Loucy (cell line): ENCODE measurements at regions not wholly inside any gene's neighbourhood (a gene's known extent, or its start where the extent isn't known, plus 50 kb on each side); places are given as distances from the start of the nearest gene placed in this dataset.
A peak's percentile ranks its signal among the peaks of the same experiment; 100 is the strongest.

ENCODE experiments used
- H2AFZ ChIP-seq: fragments of 200-600 bp; sonication (generic); 2 replicates; pipeline ENCODE4 v1.6.0; 2016; ENCODE audit warnings: antibody characterized with exemption, mild to moderate bottlenecking, low read length, moderate library complexity
- H3F3A ChIP-seq: fragments of 200-600 bp; 2 replicates; pipeline ENCODE4 v1.6.0; 2016; ENCODE audit warnings: antibody characterized with exemption, low read depth, mild to moderate bottlenecking
- H3K27me3 ChIP-seq: fragments of 200-600 bp; sonication (generic); 2 replicates; pipeline ENCODE4 v1.6.1; 2014; ENCODE audit warnings: low read length, mild to moderate bottlenecking; ENCODE audit not compliant: insufficient read depth, poor library complexity, severe bottlenecking
- H3K36me3 ChIP-seq: fragments of 200-600 bp; sonication (generic); 2 replicates; pipeline ENCODE4 v1.6.1; 2016; ENCODE audit warnings: low read length; ENCODE audit not compliant: insufficient read depth
- H3K4me1 ChIP-seq: fragments of 200-600 bp; sonication (generic); 2 replicates; pipeline ENCODE4 v1.5.1; 2014; ENCODE audit warnings: low read length, mild to moderate bottlenecking; ENCODE audit not compliant: insufficient read depth, poor library complexity, severe bottlenecking
- H3K4me2 ChIP-seq: fragments of 200-600 bp; sonication (generic); 2 replicates; pipeline ENCODE4 v1.6.0; 2014; ENCODE audit warnings: antibody characterized with exemption, low read length, low read depth, mild to moderate bottlenecking; ENCODE audit not compliant: poor library complexity, severe bottlenecking
- H3K4me3 ChIP-seq: fragments of 200-600 bp; sonication (generic); 2 replicates; pipeline ENCODE4 v1.5.1; 2014; ENCODE audit warnings: low read length, mild to moderate bottlenecking, mixed read lengths; ENCODE audit not compliant: poor library complexity, severe bottlenecking
- H3K79me2 ChIP-seq: fragments of 200-600 bp; sonication (generic); 2 replicates; pipeline ENCODE4 v1.6.1; 2014; ENCODE audit warnings: low read length; ENCODE audit not compliant: insufficient read depth
- H3K9ac ChIP-seq: fragments of 200-600 bp; sonication (generic); 2 replicates; pipeline ENCODE4 v1.6.0; 2014; ENCODE audit warnings: mild to moderate bottlenecking, low read depth, low read length, moderate library complexity; ENCODE audit not compliant: poor library complexity, severe bottlenecking
- H3K9me2 ChIP-seq: fragments of 200-600 bp; sonication (generic); replicated peaks from 2 replicates; pipeline ENCODE4 v1.6.1; 2016; ENCODE audit warnings: low read depth, low read length, mixed read lengths
- H3K9me3 ChIP-seq: fragments of 200-600 bp; sonication (generic); 2 replicates; pipeline ENCODE4 v1.6.1; 2014; ENCODE audit warnings: mild to moderate bottlenecking, antibody characterized with exemption, low read length, low read depth; ENCODE audit not compliant: insufficient read depth
- H4K20me1 ChIP-seq: fragments of 200-600 bp; sonication (generic); 2 replicates; pipeline ENCODE4 v1.6.0; 2014; ENCODE audit warnings: antibody characterized with exemption, low read length, mild to moderate bottlenecking; ENCODE audit not compliant: insufficient read depth, poor library complexity, severe bottlenecking
- CTCF ChIP-seq: fragments of 200-600 bp; sonication (generic); conservative IDR thresholded peaks from 2 replicates; pipeline ENCODE4 v1.5.1; 2014; ENCODE audit warnings: mild to moderate bottlenecking, antibody characterized with exemption, low read length
- EZH2phosphoT487 ChIP-seq: fragments of 200-600 bp; IDR thresholded peaks from 2 replicates; pipeline ENCODE4 v1.6.1; 2018; ENCODE audit warnings: antibody characterized with exemption, mild to moderate bottlenecking, moderate library complexity, borderline replicate concordance

- TF ChIP-seq CTCF (peak; percentile 71), EZH2phosphoT487 (no peak)
- Histone ChIP-seq H3K4me1 (no peaks in the 10 kb centered on the region), H3K79me2 (no peaks in the 10 kb centered on the region)
Measured at GRCh38 chr10:55500931-55501559, 700.0 kb upstream of the PCDH15 start.

DNA sequence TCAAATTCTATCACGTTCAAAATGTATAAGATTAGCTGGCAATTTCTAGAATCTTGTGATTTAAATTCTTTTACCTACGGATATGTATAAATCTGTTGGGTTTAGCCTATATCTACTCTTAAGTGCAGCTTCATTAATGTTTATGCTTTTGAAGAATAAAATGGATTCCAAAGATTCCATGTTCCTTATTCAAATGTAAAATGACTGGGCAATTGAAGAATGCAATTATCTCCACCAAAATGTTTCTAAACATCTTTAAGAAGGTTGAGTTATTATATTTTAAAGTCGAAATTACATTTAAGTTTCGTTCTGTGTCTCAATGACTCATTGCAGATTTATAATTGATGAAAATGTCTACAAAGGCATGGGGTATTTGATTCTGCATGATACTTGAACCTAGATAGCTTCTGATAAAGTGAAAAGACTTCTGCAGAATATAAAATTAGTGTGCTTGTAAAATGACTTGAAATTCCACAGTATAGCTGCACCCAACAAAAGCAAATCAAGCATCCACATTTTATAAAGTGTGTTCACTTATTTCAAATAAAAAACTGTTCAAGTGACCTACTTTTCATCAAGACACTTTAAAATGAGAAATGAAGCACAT lies 697.0 kb upstream of the PCDH15 start:
- TF ChIP-seq EZH2phosphoT487: no peak
- no peak for TF ChIP-seq CTCF
- H4K20me1 ChIP-seq: no peaks in the 10 kb centered on the region
- H3K4me2 ChIP-seq: no peak overlapping the region
- no peak overlapping the region for H2AFZ ChIP-seq
- no peaks in the 10 kb centered on the region for H3K9me3 ChIP-seq
- H3F3A ChIP-seq: no peaks in the 10 kb centered on the region
- H3K4me3 ChIP-seq: no peak overlapping the region
- H3K36me3 ChIP-seq: no peaks in the 10 kb centered on the region
- no peaks in the 10 kb centered on the region for H3K9me2 ChIP-seq
- H3K27me3 ChIP-seq: no peaks in the 10 kb centered on the region
- H3K9ac ChIP-seq: no peak overlapping the region
- no peaks in the 10 kb centered on the region for H3K4me1 ChIP-seq
- no peaks in the 10 kb centered on the region for H3K79me2 ChIP-seq

More at GRCh38 chr10:55500931-55501559, 700.0 kb upstream of the PCDH15 start:
- no peaks in the 10 kb centered on the region for H3K9me3 ChIP-seq
- H2AFZ ChIP-seq: no peak overlapping the region
- no peak overlapping the region for H3K4me3 ChIP-seq
- no peak overlapping the region for H3K9ac ChIP-seq
- no peak overlapping the region for H3K4me2 ChIP-seq
- no peaks in the 10 kb centered on the region for H3F3A ChIP-seq
- H3K9me2 ChIP-seq: no peaks in the 10 kb centered on the region
- H3K36me3 ChIP-seq: no peaks in the 10 kb centered on the region
- H4K20me1 ChIP-seq: no peaks in the 10 kb centered on the region
- no peaks in the 10 kb centered on the region for H3K27me3 ChIP-seq

DNA sequence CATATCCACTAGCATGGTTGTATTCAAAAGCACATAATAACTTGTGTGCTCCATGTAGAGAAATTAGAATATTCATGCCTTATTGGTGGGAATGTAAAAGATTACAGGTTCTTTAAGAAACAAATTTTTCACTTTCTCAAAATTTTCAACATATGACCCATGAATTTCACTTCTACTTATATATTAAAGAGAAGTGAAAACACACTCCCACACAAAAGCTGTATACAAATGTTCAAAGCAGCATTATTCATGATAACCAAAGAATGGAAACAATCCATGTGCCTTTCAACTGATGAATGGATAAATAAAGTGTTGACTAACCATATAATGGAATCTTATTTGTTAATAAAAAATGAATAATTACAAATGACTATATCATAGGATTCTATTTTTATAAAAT lies 694.5 kb upstream of the PCDH15 start:
- H3K4me2 ChIP-seq: no peak overlapping the region
- no peak overlapping the region for H3K4me3 ChIP-seq
- no peak overlapping the region for H3K9ac ChIP-seq
- no peak overlapping the region for H2AFZ ChIP-seq
- no peak for TF ChIP-seq EZH2phosphoT487
- no peak for TF ChIP-seq CTCF
- H3K9me3 ChIP-seq: no peaks in the 10 kb centered on the region
- no peaks in the 10 kb centered on the region for H3K79me2 ChIP-seq
- H3K27me3 ChIP-seq: no peaks in the 10 kb centered on the region
- no peaks in the 10 kb centered on the region for H3K9me2 ChIP-seq
- H3K36me3 ChIP-seq: no peaks in the 10 kb centered on the region
- no peaks in the 10 kb centered on the region for H4K20me1 ChIP-seq
- no peaks in the 10 kb centered on the region for H3K4me1 ChIP-seq
- H3F3A ChIP-seq: no peaks in the 10 kb centered on the region
